GM12874 (cell line): ENCODE measurements at regions not wholly inside any gene's neighbourhood (a gene's known extent, or its start where the extent isn't known, plus 50 kb on each side); places are given as distances from the start of the nearest gene placed in this dataset.

Experiments
- TF ChIP-seq, protein P1 (sequence below): IDR thresholded peaks from 2 replicates; pipeline ENCODE4 v1.5.1; 2011; ENCODE audit warnings: low read depth, mild to moderate bottlenecking, control low read depth, low read length, moderate library complexity; ENCODE audit not compliant: insufficient read depth

DNA sequence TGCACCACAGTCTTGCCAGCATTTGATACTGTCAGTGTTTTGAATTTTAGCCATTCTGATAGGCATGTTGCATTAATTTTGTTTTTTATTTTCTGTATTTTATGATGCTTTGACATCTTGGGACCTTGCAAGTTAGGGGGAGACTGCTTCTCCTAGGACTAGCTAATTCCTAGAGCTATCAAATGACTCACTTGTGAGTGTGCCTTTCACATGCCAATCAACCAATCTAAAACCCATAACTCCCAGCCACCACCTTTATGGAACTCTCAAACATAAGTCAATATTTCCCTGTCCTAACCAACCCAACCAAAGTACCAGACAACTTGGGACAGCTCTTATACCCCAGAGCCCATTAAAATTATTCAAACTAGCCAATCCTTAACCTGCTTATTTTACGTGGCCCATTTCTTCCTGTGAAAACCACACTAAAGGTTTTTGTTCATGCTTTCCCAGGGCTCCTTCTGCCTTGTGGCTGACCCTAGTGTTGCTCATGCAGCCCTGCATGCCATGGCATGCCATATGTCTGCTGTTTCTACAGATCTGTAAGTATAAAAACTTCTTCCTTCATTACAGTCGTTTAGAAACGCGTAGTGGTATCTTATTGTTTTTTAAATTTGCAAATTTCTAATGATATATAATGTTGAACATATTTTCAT lies 230.1 kb downstream of the GPD2 start:
- TF ChIP-seq, protein P1, sequence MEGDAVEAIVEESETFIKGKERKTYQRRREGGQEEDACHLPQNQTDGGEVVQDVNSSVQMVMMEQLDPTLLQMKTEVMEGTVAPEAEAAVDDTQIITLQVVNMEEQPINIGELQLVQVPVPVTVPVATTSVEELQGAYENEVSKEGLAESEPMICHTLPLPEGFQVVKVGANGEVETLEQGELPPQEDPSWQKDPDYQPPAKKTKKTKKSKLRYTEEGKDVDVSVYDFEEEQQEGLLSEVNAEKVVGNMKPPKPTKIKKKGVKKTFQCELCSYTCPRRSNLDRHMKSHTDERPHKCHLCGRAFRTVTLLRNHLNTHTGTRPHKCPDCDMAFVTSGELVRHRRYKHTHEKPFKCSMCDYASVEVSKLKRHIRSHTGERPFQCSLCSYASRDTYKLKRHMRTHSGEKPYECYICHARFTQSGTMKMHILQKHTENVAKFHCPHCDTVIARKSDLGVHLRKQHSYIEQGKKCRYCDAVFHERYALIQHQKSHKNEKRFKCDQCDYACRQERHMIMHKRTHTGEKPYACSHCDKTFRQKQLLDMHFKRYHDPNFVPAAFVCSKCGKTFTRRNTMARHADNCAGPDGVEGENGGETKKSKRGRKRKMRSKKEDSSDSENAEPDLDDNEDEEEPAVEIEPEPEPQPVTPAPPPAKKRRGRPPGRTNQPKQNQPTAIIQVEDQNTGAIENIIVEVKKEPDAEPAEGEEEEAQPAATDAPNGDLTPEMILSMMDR: no peak

DNA sequence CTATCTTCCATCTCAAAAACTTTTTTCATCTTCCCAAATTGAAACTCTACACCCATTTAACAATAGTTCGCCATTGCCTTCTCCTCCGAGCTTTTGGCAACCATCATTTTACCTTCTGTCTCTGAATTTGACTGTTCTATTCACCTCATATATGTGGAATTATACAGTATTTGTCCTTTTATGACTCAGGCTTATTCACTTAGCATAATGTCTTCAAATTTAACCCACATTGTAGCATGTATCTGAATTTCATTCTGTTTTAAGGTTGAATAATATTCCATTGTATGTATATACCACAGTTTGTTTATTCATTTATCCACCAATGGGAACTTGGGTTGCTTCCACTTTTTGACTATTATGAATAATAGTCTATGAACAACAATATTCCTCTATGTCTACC lies 233.9 kb downstream of the GPD2 start:
- TF ChIP-seq, protein P1: no peak

GRCh38 chr2:156671706-156672361 lies 235.7 kb downstream of the GPD2 start:
- TF ChIP-seq, protein P1: no peak

- TF ChIP-seq, protein P1: no peak
Measured at GRCh38 chr2:156672556-156673332, 236.6 kb downstream of the GPD2 start.

GRCh38 chr2:156673333-156673615 lies 237.1 kb downstream of the GPD2 start:
- TF ChIP-seq, protein P1: no peak

GRCh38 chr2:156673981-156674380 lies 237.8 kb downstream of the GPD2 start:
- TF ChIP-seq, protein P1: no peak

DNA sequence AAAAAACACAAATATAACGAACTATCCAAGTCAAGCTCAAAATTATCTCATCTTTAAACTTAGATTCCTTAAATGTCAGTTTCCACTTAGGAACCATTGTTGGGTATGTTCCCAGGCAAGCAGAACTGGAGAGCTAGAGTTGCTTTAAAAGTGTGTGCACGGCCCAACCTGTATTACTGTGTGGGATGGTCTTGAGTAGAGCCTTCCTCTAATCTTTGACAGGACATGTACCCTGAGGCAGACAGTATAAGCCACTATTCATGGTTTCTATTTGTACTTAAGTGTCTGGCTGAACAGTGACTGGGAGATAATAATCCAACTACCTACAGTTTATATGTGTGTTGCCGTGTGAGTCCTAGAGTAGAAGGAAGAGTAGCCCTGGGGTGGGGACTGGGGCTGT lies 239.7 kb downstream of the GPD2 start:
- TF ChIP-seq, protein P1: no peak
